ENCODE measurements at regions not wholly inside any gene's neighbourhood (a gene's known extent, or its start where the extent isn't known, plus 50 kb on each side); places are given as distances from the start of the nearest gene placed in this dataset.

DNA sequence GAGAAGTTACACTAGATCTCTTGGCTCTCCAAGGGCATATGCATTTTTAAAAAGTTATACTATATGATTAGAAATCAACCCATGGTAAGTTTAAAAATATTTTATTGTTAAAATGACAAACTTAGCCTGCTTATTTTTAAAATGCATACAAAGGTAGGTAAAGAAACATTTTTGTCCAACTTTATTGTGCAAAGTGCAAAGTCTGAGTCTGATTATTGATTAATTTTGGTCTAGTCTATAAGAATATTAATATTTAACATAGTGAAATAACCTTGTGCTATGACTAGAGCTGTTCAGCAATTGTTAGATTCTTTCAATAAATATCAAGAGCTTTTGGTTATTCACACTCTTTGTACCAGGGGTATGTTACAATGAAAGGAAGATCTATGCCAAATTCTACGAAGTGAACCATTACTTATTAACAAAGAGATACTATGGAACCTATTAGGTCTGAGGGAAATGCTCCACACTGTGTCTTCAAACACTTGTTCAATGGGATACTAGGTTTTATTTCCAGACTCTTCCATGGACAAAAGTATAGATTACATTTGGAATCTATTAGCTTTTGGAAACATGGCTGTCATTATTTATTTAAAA, 70.4 kb downstream of the DIPK2A start:
- TF ChIP-seq, protein P1, sequence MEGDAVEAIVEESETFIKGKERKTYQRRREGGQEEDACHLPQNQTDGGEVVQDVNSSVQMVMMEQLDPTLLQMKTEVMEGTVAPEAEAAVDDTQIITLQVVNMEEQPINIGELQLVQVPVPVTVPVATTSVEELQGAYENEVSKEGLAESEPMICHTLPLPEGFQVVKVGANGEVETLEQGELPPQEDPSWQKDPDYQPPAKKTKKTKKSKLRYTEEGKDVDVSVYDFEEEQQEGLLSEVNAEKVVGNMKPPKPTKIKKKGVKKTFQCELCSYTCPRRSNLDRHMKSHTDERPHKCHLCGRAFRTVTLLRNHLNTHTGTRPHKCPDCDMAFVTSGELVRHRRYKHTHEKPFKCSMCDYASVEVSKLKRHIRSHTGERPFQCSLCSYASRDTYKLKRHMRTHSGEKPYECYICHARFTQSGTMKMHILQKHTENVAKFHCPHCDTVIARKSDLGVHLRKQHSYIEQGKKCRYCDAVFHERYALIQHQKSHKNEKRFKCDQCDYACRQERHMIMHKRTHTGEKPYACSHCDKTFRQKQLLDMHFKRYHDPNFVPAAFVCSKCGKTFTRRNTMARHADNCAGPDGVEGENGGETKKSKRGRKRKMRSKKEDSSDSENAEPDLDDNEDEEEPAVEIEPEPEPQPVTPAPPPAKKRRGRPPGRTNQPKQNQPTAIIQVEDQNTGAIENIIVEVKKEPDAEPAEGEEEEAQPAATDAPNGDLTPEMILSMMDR (IDR thresholded peaks at IDR 0.05; ENCODE audit: low read length) = no peak
- no peak for TF ChIP-seq EZH2 (IDR thresholded peaks at IDR 0.05; ENCODE audit: borderline replicate concordance, low read length)
- no peaks in the 10 kb centered on the region for H3F3A ChIP-seq (ENCODE audit: insufficient read depth, low read length)

DNA sequence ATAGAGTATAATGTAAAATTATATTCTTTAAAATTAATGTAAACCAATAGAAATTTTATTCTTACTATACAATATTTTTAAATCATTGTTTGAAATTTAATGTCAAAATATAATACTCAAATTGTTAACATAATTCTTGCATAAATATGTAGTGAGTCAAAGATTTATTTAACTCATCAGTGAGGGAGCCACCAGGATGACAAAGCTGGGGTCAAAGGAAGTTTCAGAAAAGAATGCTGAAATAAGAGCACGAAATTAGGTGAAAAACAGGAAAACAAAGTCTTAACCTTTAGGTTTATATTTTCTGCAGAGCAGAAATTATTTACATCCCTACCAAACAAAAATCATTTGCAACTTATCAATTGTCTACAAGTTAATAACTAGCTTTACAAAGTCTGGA, 74.1 kb downstream of the DIPK2A start:
- H3K27me3 ChIP-seq (ENCODE audit: insufficient read depth, low read length) = no peaks in the 10 kb centered on the region
- no peaks in the 10 kb centered on the region for H3K79me2 ChIP-seq (ENCODE audit: insufficient read depth, low read length)
- H3K36me3 ChIP-seq (ENCODE audit: insufficient read depth, low read length) = no peaks in the 10 kb centered on the region
- no peaks in the 10 kb centered on the region for H3F3A ChIP-seq (ENCODE audit: insufficient read depth, low read length)
- no peak overlapping the region for H3K27ac ChIP-seq (ENCODE audit: low read depth, low read length, poor library complexity, severe bottlenecking)
- H3K4me2 ChIP-seq (ENCODE audit: low read length) = no peak overlapping the region
- TF ChIP-seq EZH2 (IDR thresholded peaks at IDR 0.05; ENCODE audit: borderline replicate concordance, low read length) = no peak
- TF ChIP-seq, protein P1 (IDR thresholded peaks at IDR 0.05; ENCODE audit: low read length) = no peak
- H3K9ac ChIP-seq (ENCODE audit: low read length) = no peak overlapping the region
- no peaks in the 10 kb centered on the region; the same call in 1 of the 2 replicates for H3K9me2 ChIP-seq (ENCODE audit: low read depth, low read length)
- H3K4me3 ChIP-seq (ENCODE audit: low read depth, low read length, poor library complexity, severe bottlenecking) = no peak overlapping the region
- no peaks in the 10 kb centered on the region for H3K9me3 ChIP-seq (ENCODE audit: low read length)
- no peaks in the 10 kb centered on the region for H4K20me1 ChIP-seq (ENCODE audit: insufficient read depth, low read length)
- no peaks in the 10 kb centered on the region for H3K4me1 ChIP-seq (ENCODE audit: insufficient read depth, low read length, severe bottlenecking)
- no peak overlapping the region for H2AFZ ChIP-seq (ENCODE audit: low read length)

More for the DNA sequence above, 70.4 kb downstream of the DIPK2A start:
- Histone ChIP-seq H3K9me3 (ENCODE audit: low read length) (no peaks in the 10 kb centered on the region), H3K4me2 (ENCODE audit: low read length) (no peak overlapping the region), H3K27me3 (ENCODE audit: insufficient read depth, low read length) (no peaks in the 10 kb centered on the region), H3K9me2 (ENCODE audit: low read depth, low read length) (no peaks in the 10 kb centered on the region), H3K27ac (ENCODE audit: low read depth, low read length, poor library complexity, severe bottlenecking) (no peak overlapping the region), H3K9ac (ENCODE audit: low read length) (no peak overlapping the region), H3K36me3 (ENCODE audit: insufficient read depth, low read length) (no peaks in the 10 kb centered on the region), H3K4me1 (ENCODE audit: insufficient read depth, low read length, severe bottlenecking) (no peaks in the 10 kb centered on the region), H2AFZ (ENCODE audit: low read length) (no peak overlapping the region), H3K79me2 (ENCODE audit: insufficient read depth, low read length) (no peaks in the 10 kb centered on the region), H3K4me3 (ENCODE audit: low read depth, low read length, poor library complexity, severe bottlenecking) (no peak overlapping the region), H4K20me1 (ENCODE audit: insufficient read depth, low read length) (no peaks in the 10 kb centered on the region)

DNA sequence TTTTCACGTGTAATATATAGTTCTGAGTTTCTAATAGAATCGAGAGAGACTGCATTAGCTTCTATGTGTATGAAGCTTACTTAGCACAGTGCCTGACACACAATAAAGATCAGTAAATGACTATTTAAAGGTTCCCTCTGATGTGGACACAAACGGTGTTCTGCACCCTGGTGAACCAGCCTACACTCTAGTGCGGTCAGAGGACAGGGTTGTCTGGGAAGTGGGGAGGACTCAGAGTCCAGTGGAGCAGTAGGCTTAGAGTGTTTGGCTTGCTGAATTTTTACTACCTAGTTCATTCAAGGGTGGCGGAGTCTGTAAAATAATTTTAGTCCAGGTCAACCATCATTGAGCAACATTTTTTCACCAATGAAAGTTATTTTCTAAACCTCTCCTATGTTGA, 77.8 kb downstream of the DIPK2A start:
- Histone ChIP-seq H3K4me3 (ENCODE audit: low read depth, low read length, poor library complexity, severe bottlenecking) (no peak overlapping the region), H2AFZ (ENCODE audit: low read length) (no peak overlapping the region), H3K27ac (ENCODE audit: low read depth, low read length, poor library complexity, severe bottlenecking) (no peak overlapping the region), H3K9ac (ENCODE audit: low read length) (no peak overlapping the region), H3K27me3 (ENCODE audit: insufficient read depth, low read length) (no peaks in the 10 kb centered on the region), H3K9me3 (ENCODE audit: low read length) (no peaks in the 10 kb centered on the region), H3K4me1 (ENCODE audit: insufficient read depth, low read length, severe bottlenecking) (no peaks in the 10 kb centered on the region), H3K9me2 (ENCODE audit: low read depth, low read length) (no peaks in the 10 kb centered on the region; the same call in 1 of the 2 replicates), H3K36me3 (ENCODE audit: insufficient read depth, low read length) (no peaks in the 10 kb centered on the region), H3K79me2 (ENCODE audit: insufficient read depth, low read length) (no peaks in the 10 kb centered on the region), H4K20me1 (ENCODE audit: insufficient read depth, low read length) (no peaks in the 10 kb centered on the region), H3F3A (ENCODE audit: insufficient read depth, low read length) (no peaks in the 10 kb centered on the region), H3K4me2 (ENCODE audit: low read length) (no peak overlapping the region)
- TF ChIP-seq, protein P1 (IDR thresholded peaks at IDR 0.05; ENCODE audit: low read length) = no peak
- no peak for TF ChIP-seq EZH2 (IDR thresholded peaks at IDR 0.05; ENCODE audit: borderline replicate concordance, low read length)
